ENCODE measurements at regions not wholly inside any gene's neighbourhood (a gene's known extent, or its start where the extent isn't known, plus 50 kb on each side); places are given as distances from the start of the nearest gene placed in this dataset.

- no peak for TF ChIP-seq CTCF (conservative IDR thresholded peaks at IDR 0.05 in 1 of 2, IDR thresholded peaks at IDR 0.05 in 1 of 2; ENCODE audit: low read depth in 1 of 2, low read length in 2 of 2)
- no peak for TF ChIP-seq EZH2 (IDR thresholded peaks at IDR 0.05; ENCODE audit: low read length, missing control alignments)
These were observed 122.4 kb downstream of the SLC25A47 start for GRCh38 chr14:100445436-100446088.

All from fibroblast of lung (primary cell).